Large intestine (tissue), 3 donors: ENCODE measurements at regions not wholly inside any gene's neighbourhood (a gene's known extent, or its start where the extent isn't known, plus 50 kb on each side); places are given as distances from the start of the nearest gene placed in this dataset.
"Not testable (repeated sequence)": the region's sequence is repeated elsewhere in the genome, so short reads cannot be mapped to it uniquely, and the experiment has no call there.

ENCODE experiments used
- DNase-seq, 2 donors: peaks; one replicate each; pipeline versions ENCODE4 v3.0.0 to v3.0.0-alpha.2; 2013
- H3K27ac ChIP-seq: one replicate; pipeline ENCODE4 v1.5.1; 2013; ENCODE audit warnings: low read length
- H3K27me3 ChIP-seq: 2 replicates; pipeline ENCODE4 v1.6.1; 2013; ENCODE audit warnings: low read length; ENCODE audit not compliant: control insufficient read depth, insufficient read depth
- H3K36me3 ChIP-seq: 2 replicates; pipeline ENCODE4 v1.6.1; 2013; ENCODE audit warnings: low read length; ENCODE audit not compliant: control insufficient read depth, insufficient read depth
- H3K4me1 ChIP-seq: one replicate; pipeline ENCODE4 v1.6.1; 2013; ENCODE audit warnings: low read length; ENCODE audit not compliant: control insufficient read depth, insufficient read depth
- H3K4me3 ChIP-seq: one replicate; pipeline ENCODE4 v1.5.1; 2013; ENCODE audit warnings: low read length
- H3K9me3 ChIP-seq: one replicate; pipeline ENCODE4 v1.6.1; 2013; ENCODE audit warnings: mild to moderate bottlenecking, low read depth, low read length, moderate library complexity; ENCODE audit not compliant: control insufficient read depth
- WGBS: methylation state at CpG from one replicate; pipeline ENCODE4 v1.1.5; 2013; ENCODE audit warnings: low lambda C conversion rate; ENCODE audit not compliant: insufficient coverage; 5-methylcytosine and 5-hydroxymethylcytosine counted together

DNA sequence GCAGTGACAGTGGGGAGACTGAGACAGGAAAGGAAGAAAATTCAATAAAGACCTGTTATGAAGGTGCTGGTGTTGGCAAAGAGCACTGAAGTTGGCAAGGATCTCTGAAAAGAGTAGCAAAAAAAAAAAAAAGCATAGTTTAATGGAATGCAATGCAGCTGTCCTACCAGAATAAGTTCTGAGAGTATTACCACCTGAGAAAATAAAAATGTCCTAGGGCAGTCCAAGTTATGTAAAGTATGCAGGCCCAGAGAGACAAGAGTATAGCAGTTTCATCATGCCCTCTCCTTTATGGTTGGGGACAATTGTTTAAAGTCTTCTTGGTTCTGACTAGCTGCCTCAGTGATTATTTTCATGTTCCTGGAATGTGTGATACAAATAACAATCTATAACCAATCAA lies 1092.8 kb downstream of the SORCS3 start:
- Histone ChIP-seq H3K4me1 (no peaks in the 10 kb centered on the region), H3K36me3 (no peaks in the 10 kb centered on the region), H3K9me3 (no peaks in the 10 kb centered on the region), H3K27me3 (no peaks in the 10 kb centered on the region), H3K4me3 (no peak overlapping the region), H3K27ac (no peak overlapping the region)
- DNase-seq: no peak

DNA sequence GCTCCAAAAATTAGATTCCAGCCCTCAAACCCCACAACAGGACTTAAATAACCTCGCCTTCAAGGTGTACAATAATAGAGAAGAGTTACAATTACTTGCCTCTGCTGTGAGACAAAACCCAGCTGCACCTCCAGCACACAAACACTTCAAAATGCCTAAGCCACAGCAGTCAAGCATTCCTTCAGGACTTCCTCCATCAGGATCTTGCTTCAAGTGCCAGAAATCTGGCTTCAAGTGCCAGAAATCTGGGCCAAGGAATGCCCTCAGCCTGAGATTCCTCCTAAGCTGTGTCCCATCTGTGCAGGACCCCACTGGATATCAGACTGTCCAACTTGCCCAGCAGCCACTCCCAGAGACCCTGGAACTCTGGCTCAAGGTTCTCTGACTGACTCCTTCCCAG lies 1088.3 kb downstream of the SORCS3 start:
- H3K27ac ChIP-seq: no peak overlapping the region
- no peaks in the 10 kb centered on the region for H3K36me3 ChIP-seq
- no peaks in the 10 kb centered on the region for H3K27me3 ChIP-seq
- no peaks in the 10 kb centered on the region for H3K9me3 ChIP-seq
- H3K4me3 ChIP-seq: no peak overlapping the region
- no CpG with 5 or more reads among the region's 1 CpG for WGBS
- no peak for DNase-seq
- peaks cover 6% of the 10 kb centered on the region for H3K4me1 ChIP-seq

DNA sequence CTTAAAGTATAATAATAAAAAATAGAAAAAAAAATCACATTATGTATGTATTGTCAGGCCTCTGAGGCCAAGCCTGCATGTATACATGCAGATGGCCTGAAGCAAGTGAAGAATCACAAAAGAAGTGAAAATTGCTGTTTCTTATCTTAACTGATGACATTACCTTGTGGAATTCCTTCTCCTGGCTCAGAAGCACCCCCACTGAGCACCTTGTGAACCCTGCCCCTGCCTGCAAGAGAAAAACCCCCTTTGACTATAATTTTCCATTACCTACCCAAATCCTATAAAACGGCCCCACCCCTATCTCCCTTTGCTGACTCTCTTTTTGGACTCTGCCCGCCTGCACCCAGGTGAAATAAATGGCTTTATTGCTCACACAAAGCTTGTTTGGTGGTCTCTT lies 1086.5 kb downstream of the SORCS3 start:
- peak in 1 of 2 donors; percentile 4 for DNase-seq

DNA sequence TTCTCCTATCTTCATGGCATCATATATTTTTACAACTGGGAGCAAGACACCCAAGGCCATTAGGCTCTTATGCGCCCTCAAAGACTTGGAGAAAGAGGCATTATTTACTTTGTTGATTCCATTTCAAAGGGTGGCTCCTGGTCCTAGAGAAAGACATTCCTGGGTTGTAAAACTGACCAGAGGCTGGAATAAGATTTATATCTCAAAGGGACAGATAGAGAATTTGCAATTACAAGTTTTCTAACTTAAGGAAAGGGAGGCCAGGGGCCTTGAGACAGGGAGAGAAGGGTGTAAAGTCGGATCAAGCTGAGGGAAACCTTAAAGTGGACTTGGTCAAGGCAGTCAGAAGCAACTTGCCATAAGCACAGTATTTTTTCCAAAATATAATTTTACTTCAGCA lies 1086.0 kb downstream of the SORCS3 start:
- no peak for DNase-seq
- Histone ChIP-seq H3K27me3 (no peaks in the 10 kb centered on the region), H3K4me3 (no peak overlapping the region), H3K4me1 (peaks cover 6% of the 10 kb centered on the region), H3K27ac (no peak overlapping the region), H3K9me3 (no peaks in the 10 kb centered on the region), H3K36me3 (no peaks in the 10 kb centered on the region)
- WGBS: no CpG with 5 or more reads among the region's 2 CpGs

More for the DNA sequence above, 1086.5 kb downstream of the SORCS3 start:
- not testable (repeated sequence) for H3K27ac ChIP-seq, H3K9me3 ChIP-seq, H3K4me1 ChIP-seq, H3K27me3 ChIP-seq, H3K36me3 ChIP-seq, H3K4me3 ChIP-seq
- no CpG with 5 or more reads among the region's 2 CpGs for WGBS

DNA sequence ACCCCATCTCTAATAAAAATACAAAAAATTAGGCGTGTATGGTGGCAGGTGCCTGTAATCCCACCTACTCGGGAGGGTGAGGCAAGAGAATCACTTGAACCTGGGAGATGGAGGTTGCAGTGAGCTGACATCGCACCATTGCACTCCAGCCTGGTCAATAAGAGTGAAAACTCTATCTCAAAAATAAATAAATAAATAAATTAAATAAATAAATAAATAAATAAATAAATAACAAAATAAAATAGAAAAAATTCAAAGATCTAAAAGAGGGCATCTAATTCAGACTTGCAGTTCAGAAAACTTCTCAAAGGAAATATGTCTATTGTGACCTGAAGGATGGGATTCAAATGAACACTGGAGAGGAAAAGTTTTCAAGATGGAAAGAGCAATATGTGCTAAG lies 1085.1 kb downstream of the SORCS3 start:
- Histone ChIP-seq H3K9me3 (no peaks in the 10 kb centered on the region), H3K36me3 (no peaks in the 10 kb centered on the region), H3K27me3 (no peaks in the 10 kb centered on the region), H3K27ac (no peak overlapping the region), H3K4me1 (peaks cover 6% of the 10 kb centered on the region), H3K4me3 (no peak overlapping the region)
- DNase-seq: no peak
- WGBS: 100% methylated on average over 1 of the region's 3 CpGs

DNA sequence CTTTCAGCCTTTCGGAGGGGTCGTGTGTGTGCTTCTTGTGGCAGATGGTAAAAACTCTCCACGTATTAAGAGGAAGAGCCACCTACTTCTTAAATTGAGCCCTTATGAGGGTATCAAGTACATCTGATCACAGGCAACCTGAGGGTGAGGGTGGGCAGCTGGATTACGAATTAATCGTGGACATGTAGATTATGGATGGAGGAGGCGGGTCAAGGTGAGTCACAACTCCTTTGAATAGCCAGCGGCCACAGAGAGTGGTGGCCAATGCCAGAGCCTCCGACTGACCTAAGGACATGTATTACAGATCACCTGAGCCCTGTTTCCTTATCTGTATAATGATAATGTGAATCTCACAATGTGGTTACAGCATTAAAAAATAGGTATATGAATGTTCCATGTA lies 1083.9 kb downstream of the SORCS3 start:
- no peaks in the 10 kb centered on the region for H3K9me3 ChIP-seq
- peaks cover 6% of the 10 kb centered on the region for H3K4me1 ChIP-seq
- H3K36me3 ChIP-seq: no peaks in the 10 kb centered on the region
- H3K27ac ChIP-seq: no peak overlapping the region
- no peak overlapping the region for H3K4me3 ChIP-seq
- H3K27me3 ChIP-seq: no peaks in the 10 kb centered on the region
- no CpG with 5 or more reads among the region's 8 CpGs for WGBS
- DNase-seq: no peak

DNA sequence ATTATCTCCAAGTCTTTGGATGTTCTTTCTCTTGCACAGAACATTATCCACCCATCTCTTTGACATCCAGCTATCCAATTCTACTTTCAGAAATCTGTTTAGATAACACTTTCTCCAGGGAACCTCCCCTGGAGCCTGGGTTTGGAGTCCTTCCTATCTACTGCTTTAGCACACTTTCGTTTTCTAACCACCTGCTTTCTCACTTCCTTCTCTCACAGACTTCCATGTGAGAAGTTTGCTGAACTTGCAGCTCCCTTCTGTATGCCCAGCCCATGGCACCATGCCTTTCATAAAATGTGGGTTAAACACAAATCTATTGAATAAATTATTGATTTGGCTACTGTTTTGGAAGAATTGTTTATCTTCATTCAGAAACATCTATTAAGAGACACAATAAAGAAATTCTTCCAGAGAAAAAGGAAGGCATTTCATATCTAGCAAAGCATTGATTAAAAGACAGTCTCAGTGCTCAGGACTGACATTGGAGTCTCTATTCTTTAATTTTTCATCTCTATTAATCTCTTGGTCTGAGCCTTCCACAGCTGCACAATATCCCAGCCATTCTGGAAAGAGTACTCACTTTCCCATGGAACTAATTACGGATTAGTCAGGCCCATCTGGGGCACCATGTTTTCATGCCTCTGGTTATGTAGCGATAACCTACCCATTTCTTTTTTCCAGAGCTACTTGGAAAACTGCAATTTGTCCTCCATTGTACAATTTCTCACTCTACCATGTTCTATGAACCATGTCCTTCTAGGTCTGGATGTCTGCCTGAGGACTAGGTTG lies 1077.3 kb downstream of the SORCS3 start:
- Histone ChIP-seq H3K9me3 (no peaks in the 10 kb centered on the region), H3K27me3 (no peaks in the 10 kb centered on the region), H3K36me3 (no peaks in the 10 kb centered on the region), H3K4me1 (no peaks in the 10 kb centered on the region), H3K4me3 (no peak overlapping the region), H3K27ac (no peak overlapping the region)
- no peak for DNase-seq
- WGBS: 90% methylated on average over 2 of the region's 3 CpGs

DNA sequence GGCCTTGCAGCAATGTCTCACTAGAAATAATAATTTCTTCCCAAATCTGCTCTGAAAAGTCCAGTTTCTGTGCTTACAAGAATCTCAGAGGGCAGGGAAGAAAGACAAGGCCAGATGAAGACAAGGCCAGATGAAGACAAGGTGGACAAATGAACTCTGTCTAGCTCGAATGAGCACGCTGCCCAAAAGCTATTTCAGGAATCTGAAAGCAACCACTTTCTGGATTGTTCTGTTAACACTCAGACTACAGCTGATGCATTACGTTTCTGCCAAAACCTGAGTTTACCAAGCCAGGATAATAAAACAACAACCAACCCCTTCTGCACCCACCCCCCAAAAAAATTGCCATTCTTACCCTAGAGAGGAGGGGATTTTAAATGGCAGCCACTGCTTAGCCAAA lies 1073.6 kb downstream of the SORCS3 start:
- Histone ChIP-seq H3K27me3 (no peaks in the 10 kb centered on the region), H3K9me3 (peaks cover 3% of the 10 kb centered on the region), H3K27ac (no peak overlapping the region), H3K36me3 (no peaks in the 10 kb centered on the region), H3K4me3 (no peak overlapping the region), H3K4me1 (no peaks in the 10 kb centered on the region)
- 60% methylated on average over 1 of the region's 3 CpGs for WGBS
- DNase-seq: no peak

DNA sequence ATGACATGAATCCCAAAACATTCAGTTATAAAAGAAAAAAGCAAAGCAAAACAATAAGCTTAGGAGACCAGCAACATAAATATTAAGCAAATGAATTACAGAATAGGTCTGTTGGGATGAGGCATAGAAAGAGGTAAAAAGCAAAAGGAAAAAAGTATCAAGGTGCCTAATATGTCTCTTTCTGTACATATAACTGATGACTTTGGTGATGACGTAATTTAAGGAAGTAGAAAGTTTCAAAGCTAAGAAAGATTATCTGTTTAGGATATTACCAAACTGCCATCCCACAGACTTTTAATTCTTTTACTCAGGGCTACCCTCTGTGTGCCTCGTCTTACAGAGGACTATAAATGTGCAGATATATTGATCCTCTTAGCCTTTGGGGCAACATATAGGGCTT lies 1066.5 kb downstream of the SORCS3 start:
- no peak overlapping the region for H3K27ac ChIP-seq
- H3K36me3 ChIP-seq: no peaks in the 10 kb centered on the region
- WGBS: no CpG with 5 or more reads among the region's 2 CpGs
- no peaks in the 10 kb centered on the region for H3K4me1 ChIP-seq
- no peaks in the 10 kb centered on the region for H3K27me3 ChIP-seq
- no peak overlapping the region for H3K4me3 ChIP-seq
- H3K9me3 ChIP-seq: peaks cover 5% of the 10 kb centered on the region
- no peak for DNase-seq

DNA sequence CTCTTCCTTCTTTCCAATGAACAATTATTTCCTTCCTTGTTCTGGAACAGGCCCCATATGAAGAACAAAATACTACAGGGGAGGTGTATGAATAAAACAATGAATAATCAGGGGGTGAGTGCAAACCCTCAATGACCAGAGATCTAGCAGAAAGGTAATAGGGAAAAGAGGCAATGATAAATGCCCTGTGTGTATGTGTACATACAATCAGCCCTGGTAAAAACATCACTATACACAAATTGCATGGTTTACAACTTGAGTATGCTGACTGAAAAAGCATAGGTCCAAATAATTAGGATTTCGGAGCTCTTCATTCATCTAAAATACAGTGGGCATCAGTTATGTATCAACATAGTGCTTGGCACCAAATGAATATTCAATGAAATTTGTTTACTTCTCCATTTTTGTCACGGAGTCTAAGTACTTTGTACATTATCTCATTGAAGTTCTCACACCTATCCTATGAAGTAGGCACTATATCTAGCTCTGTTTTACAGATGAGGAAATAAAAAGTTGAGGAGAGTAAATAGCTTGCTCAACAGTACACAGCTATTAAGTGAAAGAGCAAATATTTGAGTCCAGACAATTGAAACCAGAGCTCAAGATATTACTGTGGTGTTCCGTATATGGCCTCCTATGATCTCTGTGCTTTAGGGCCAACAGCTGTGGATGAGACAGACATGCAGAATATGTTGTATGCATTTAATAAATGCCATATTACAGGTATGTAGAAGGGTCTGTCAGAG lies 1065.4 kb downstream of the SORCS3 start:
- peak; percentile 4 to 31 for DNase-seq
- Histone ChIP-seq H3K27ac (no peak overlapping the region), H3K4me3 (no peak overlapping the region), H3K9me3 (peaks cover 5% of the 10 kb centered on the region), H3K4me1 (no peaks in the 10 kb centered on the region), H3K27me3 (no peaks in the 10 kb centered on the region), H3K36me3 (no peaks in the 10 kb centered on the region)
- no CpG with 5 or more reads among the region's 3 CpGs for WGBS

DNA sequence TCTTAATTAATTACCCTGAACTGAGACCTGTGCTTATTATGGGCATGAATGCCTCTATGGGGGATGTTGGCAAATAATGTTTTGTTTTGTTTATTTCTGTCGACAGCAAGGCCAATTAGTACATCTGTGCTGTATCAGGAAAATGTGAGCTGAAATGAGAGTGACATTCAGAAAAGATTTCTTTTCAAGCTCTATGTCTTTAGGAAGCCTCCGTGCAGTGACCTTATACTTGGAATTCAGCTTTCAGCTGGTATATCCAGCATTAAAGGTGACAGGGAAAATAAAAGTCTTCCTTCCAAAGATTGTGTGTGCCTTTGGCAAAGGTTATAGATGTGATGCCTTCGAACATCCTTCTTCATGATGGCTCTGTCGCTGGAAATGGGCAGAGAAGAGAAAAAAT lies 1061.1 kb downstream of the SORCS3 start:
- no peaks in the 10 kb centered on the region for H3K4me1 ChIP-seq
- H3K9me3 ChIP-seq: no peaks in the 10 kb centered on the region
- no peaks in the 10 kb centered on the region for H3K36me3 ChIP-seq
- H3K4me3 ChIP-seq: no peak overlapping the region
- 70% methylated on average over 2 of the region's 4 CpGs for WGBS
- no peak overlapping the region for H3K27ac ChIP-seq
- no peaks in the 10 kb centered on the region for H3K27me3 ChIP-seq
- DNase-seq: no peak
